ENCODE measurements at regions not wholly inside any gene's neighbourhood (a gene's known extent, or its start where the extent isn't known, plus 50 kb on each side); places are given as distances from the start of the nearest gene placed in this dataset.

- no peak overlapping the region for H3K4me3 ChIP-seq (ENCODE audit: severe bottlenecking)
- H3K27me3 ChIP-seq (ENCODE audit: insufficient read depth, poor library complexity, severe bottlenecking): no peaks in the 10 kb centered on the region
- no peak overlapping the region for H3K27ac ChIP-seq (ENCODE audit: poor library complexity, severe bottlenecking)
- no peaks in the 10 kb centered on the region for H3K9me3 ChIP-seq (ENCODE audit: severe bottlenecking)
- no peak for DNase-seq (ENCODE audit: low spot score)
- ATAC-seq (ENCODE audit: low read depth): no peak
- no peak for TF ChIP-seq CTCF (IDR thresholded peaks at IDR 0.05; ENCODE audit: poor library complexity, severe bottlenecking)
- H3K36me3 ChIP-seq (ENCODE audit: low read depth): no peaks in the 10 kb centered on the region
- no peaks in the 10 kb centered on the region for H3K4me1 ChIP-seq (ENCODE audit: insufficient read depth, poor library complexity, severe bottlenecking)
These were observed 733.2 kb downstream of the ROBO2 start for GRCh38 chr3:77773084-77773483.

- Histone ChIP-seq H3K27ac (ENCODE audit: poor library complexity, severe bottlenecking) (no peak overlapping the region), H3K4me1 (ENCODE audit: insufficient read depth, poor library complexity, severe bottlenecking) (no peaks in the 10 kb centered on the region), H3K27me3 (ENCODE audit: insufficient read depth, poor library complexity, severe bottlenecking) (no peaks in the 10 kb centered on the region), H3K4me3 (ENCODE audit: severe bottlenecking) (no peak overlapping the region), H3K9me3 (ENCODE audit: severe bottlenecking) (no peaks in the 10 kb centered on the region), H3K36me3 (ENCODE audit: low read depth) (no peaks in the 10 kb centered on the region)
- no peak for DNase-seq (ENCODE audit: low spot score)
- TF ChIP-seq CTCF (IDR thresholded peaks at IDR 0.05; ENCODE audit: poor library complexity, severe bottlenecking): no peak
- no peak for ATAC-seq (ENCODE audit: low read depth)
These were observed 740.5 kb downstream of the ROBO2 start for GRCh38 chr3:77780278-77780996.

- Histone ChIP-seq H3K27ac (ENCODE audit: poor library complexity, severe bottlenecking) (no peak overlapping the region), H3K9me3 (ENCODE audit: severe bottlenecking) (no peaks in the 10 kb centered on the region), H3K36me3 (ENCODE audit: low read depth) (no peaks in the 10 kb centered on the region), H3K4me3 (ENCODE audit: severe bottlenecking) (no peak overlapping the region), H3K4me1 (ENCODE audit: insufficient read depth, poor library complexity, severe bottlenecking) (no peaks in the 10 kb centered on the region), H3K27me3 (ENCODE audit: insufficient read depth, poor library complexity, severe bottlenecking) (no peaks in the 10 kb centered on the region)
- DNase-seq (ENCODE audit: low spot score) (no peak), ATAC-seq (ENCODE audit: low read depth) (no peak)
- no peak for TF ChIP-seq CTCF (IDR thresholded peaks at IDR 0.05; ENCODE audit: poor library complexity, severe bottlenecking)
These were observed 746.3 kb downstream of the ROBO2 start for GRCh38 chr3:77786216-77786615.

- no peak for DNase-seq (ENCODE audit: low spot score)
- H3K36me3 ChIP-seq (ENCODE audit: low read depth): no peaks in the 10 kb centered on the region
- no peak overlapping the region for H3K27ac ChIP-seq (ENCODE audit: poor library complexity, severe bottlenecking)
- H3K27me3 ChIP-seq (ENCODE audit: insufficient read depth, poor library complexity, severe bottlenecking): no peaks in the 10 kb centered on the region
- no peak for ATAC-seq (ENCODE audit: low read depth)
- H3K4me1 ChIP-seq (ENCODE audit: insufficient read depth, poor library complexity, severe bottlenecking): no peaks in the 10 kb centered on the region
- H3K4me3 ChIP-seq (ENCODE audit: severe bottlenecking): no peak overlapping the region
- TF ChIP-seq CTCF (IDR thresholded peaks at IDR 0.05; ENCODE audit: poor library complexity, severe bottlenecking): no peak
- H3K9me3 ChIP-seq (ENCODE audit: severe bottlenecking): no peaks in the 10 kb centered on the region
These were observed 755.1 kb downstream of the ROBO2 start for GRCh38 chr3:77795013-77795412.

GRCh38 chr3:77799278-77799677 is 759.4 kb downstream of the ROBO2 start:
- DNase-seq (ENCODE audit: low spot score) (no peak), ATAC-seq (ENCODE audit: low read depth) (no peak)
- H3K36me3 ChIP-seq (ENCODE audit: low read depth): no peaks in the 10 kb centered on the region
- H3K4me3 ChIP-seq (ENCODE audit: severe bottlenecking): no peak overlapping the region
- H3K4me1 ChIP-seq (ENCODE audit: insufficient read depth, poor library complexity, severe bottlenecking): no peaks in the 10 kb centered on the region
- no peak for TF ChIP-seq CTCF (IDR thresholded peaks at IDR 0.05; ENCODE audit: poor library complexity, severe bottlenecking)
- no peaks in the 10 kb centered on the region for H3K9me3 ChIP-seq (ENCODE audit: severe bottlenecking)
- H3K27ac ChIP-seq (ENCODE audit: poor library complexity, severe bottlenecking): no peak overlapping the region
- H3K27me3 ChIP-seq (ENCODE audit: insufficient read depth, poor library complexity, severe bottlenecking): no peaks in the 10 kb centered on the region
